Liver (tissue), 8 donors: ENCODE measurements at regions not wholly inside any gene's neighbourhood (a gene's known extent, or its start where the extent isn't known, plus 50 kb on each side); places are given as distances from the start of the nearest gene placed in this dataset.
"Not testable (repeated sequence)": the region's sequence is repeated elsewhere in the genome, so short reads cannot be mapped to it uniquely, and the experiment has no call there.

Source experiments
- DNase-seq: peaks from one replicate; pipeline ENCODE4 v3.0.0-alpha.2; 2017; ENCODE audit warnings: low spot score
- H3K27ac ChIP-seq, 2 donors: one replicate each; pipeline ENCODE4 v1.7.0; 2013; ENCODE audit warnings: inconsistent platforms in 2 of 2, low read length in 2 of 2, control low read depth in 1 of 2, low read depth in 1 of 2, mild to moderate bottlenecking in 1 of 2
- H3K27me3 ChIP-seq, 4 donors: one replicate each; pipeline versions ENCODE4 v1.6.1 to v1.7.0; 2013; ENCODE audit warnings: low read length in 3 of 4, inconsistent platforms in 1 of 4, mild to moderate bottlenecking in 1 of 4, moderate library complexity in 1 of 4; ENCODE audit not compliant: control insufficient read depth in 4 of 4, insufficient read depth in 4 of 4
- H3K36me3 ChIP-seq, 4 donors: one replicate each; pipeline versions ENCODE4 v1.6.1 to v1.7.0; 2013; ENCODE audit warnings: low read length in 3 of 4, mild to moderate bottlenecking in 3 of 4, low read depth in 1 of 4, moderate library complexity in 1 of 4; ENCODE audit not compliant: control insufficient read depth in 4 of 4, insufficient read depth in 3 of 4
- H3K4me1 ChIP-seq, 4 donors: one replicate each; pipeline versions ENCODE4 v1.6.1 to v1.7.0; 2013; ENCODE audit warnings: low read length in 3 of 4, mild to moderate bottlenecking in 3 of 4, moderate library complexity in 1 of 4; ENCODE audit not compliant: control insufficient read depth in 4 of 4, insufficient read depth in 4 of 4
- H3K4me3 ChIP-seq, 3 donors: one replicate each; pipeline versions ENCODE4 v1.6.1 to v1.7.0; 2013; ENCODE audit warnings: low read length in 3 of 3, control low read depth in 1 of 3, low read depth in 1 of 3, mild to moderate bottlenecking in 1 of 3
- H3K9ac ChIP-seq, 2 donors: one replicate each; pipeline ENCODE4 v1.7.0; 2013; ENCODE audit warnings: low read length in 2 of 2, mild to moderate bottlenecking in 2 of 2, moderate library complexity in 2 of 2, control low read depth in 1 of 2, low read depth in 1 of 2
- H3K9me3 ChIP-seq, 4 donors: one replicate each; pipeline versions ENCODE4 v1.6.1 to v1.7.0; 2013; ENCODE audit warnings: low read length in 3 of 4; ENCODE audit not compliant: control insufficient read depth in 4 of 4
- EGR1 ChIP-seq, 2 donors: IDR thresholded peaks; 2 replicates each; pipeline ENCODE4 v1.6.1; 2016 to 2018; ENCODE audit warnings: antibody characterized with exemption in 2 of 2, low read depth in 2 of 2
- FOXA1 ChIP-seq: IDR thresholded peaks from 2 replicates; pipeline ENCODE4 v1.6.1; 2016; ENCODE audit warnings: antibody characterized with exemption
- FOXA2 ChIP-seq: IDR thresholded peaks from 2 replicates; pipeline ENCODE4 v1.6.1; 2016; ENCODE audit warnings: antibody characterized with exemption
- GABPA ChIP-seq, 2 donors: IDR thresholded peaks in 1 of 2; conservative IDR thresholded peaks in 1 of 2; 2 replicates each; pipeline ENCODE4 v1.6.1; 2016; ENCODE audit warnings: antibody characterized with exemption in 2 of 2, mild to moderate bottlenecking in 1 of 2, moderate library complexity in 1 of 2
- HNF4A ChIP-seq, 2 donors: conservative IDR thresholded peaks; 2 replicates each; pipeline ENCODE4 v1.6.1; 2016; ENCODE audit warnings: antibody characterized with exemption in 2 of 2, mild to moderate bottlenecking in 2 of 2
- HNF4G ChIP-seq: IDR thresholded peaks from 2 replicates; pipeline ENCODE4 v1.6.1; 2016; ENCODE audit warnings: antibody characterized with exemption
- JUND ChIP-seq, 2 donors: IDR thresholded peaks; 2 replicates each; pipeline ENCODE4 v1.6.1; 2016; ENCODE audit warnings: antibody characterized with exemption in 2 of 2
- RAD21 ChIP-seq, 2 donors: IDR thresholded peaks; 2 replicates each; pipeline ENCODE4 v1.6.1; 2016; ENCODE audit warnings: antibody characterized with exemption in 2 of 2, mild to moderate bottlenecking in 2 of 2
- RXRA ChIP-seq, 2 donors: IDR thresholded peaks; 2 replicates each; pipeline ENCODE4 v1.6.1; 2017 to 2018; ENCODE audit warnings: antibody characterized with exemption in 2 of 2, mild to moderate bottlenecking in 1 of 2
- SP1 ChIP-seq: IDR thresholded peaks from 2 replicates; pipeline ENCODE4 v1.6.1; 2018; ENCODE audit warnings: antibody characterized with exemption, mild to moderate bottlenecking
- TAF1 ChIP-seq: conservative IDR thresholded peaks from 2 replicates; pipeline ENCODE4 v1.6.1; 2016; ENCODE audit warnings: antibody characterized with exemption, mild to moderate bottlenecking
- YY1 ChIP-seq: IDR thresholded peaks from 2 replicates; pipeline ENCODE4 v1.6.1; 2016; ENCODE audit warnings: antibody characterized with exemption, mild to moderate bottlenecking
- WGBS: extraction: QIAGEN DNeasy Blood & Tissue Kit; methylation state at CpG from one replicate; pipeline ENCODE4 v1.1.7; 2013; 5-methylcytosine and 5-hydroxymethylcytosine counted together
- TF ChIP-seq, protein P1 (sequence below): fragments of 150-350 bp; IDR thresholded peaks from 2 replicates; pipeline ENCODE4 v1.5.1; 2017; ENCODE audit warnings: improper control_type of control experiment, low read depth, low read length; ENCODE audit not compliant: missing input control
- TF ChIP-seq, protein P2 (sequence below): IDR thresholded peaks from 2 replicates; pipeline ENCODE4 v1.6.1; 2016; ENCODE audit warnings: antibody characterized with exemption
- TF ChIP-seq, protein P3 (sequence below): IDR thresholded peaks from 2 replicates; pipeline ENCODE4 v1.6.1; 2016; ENCODE audit warnings: antibody characterized with exemption
- TF ChIP-seq, protein P4 (sequence below): IDR thresholded peaks from 2 replicates; pipeline ENCODE4 v1.6.1; 2016; ENCODE audit warnings: antibody characterized with exemption
- donor health status: healthy.
- donor health status: healthy.
- donor health status: healthy.
- donor health status: healthy.
- donor health status: healthy.

DNA sequence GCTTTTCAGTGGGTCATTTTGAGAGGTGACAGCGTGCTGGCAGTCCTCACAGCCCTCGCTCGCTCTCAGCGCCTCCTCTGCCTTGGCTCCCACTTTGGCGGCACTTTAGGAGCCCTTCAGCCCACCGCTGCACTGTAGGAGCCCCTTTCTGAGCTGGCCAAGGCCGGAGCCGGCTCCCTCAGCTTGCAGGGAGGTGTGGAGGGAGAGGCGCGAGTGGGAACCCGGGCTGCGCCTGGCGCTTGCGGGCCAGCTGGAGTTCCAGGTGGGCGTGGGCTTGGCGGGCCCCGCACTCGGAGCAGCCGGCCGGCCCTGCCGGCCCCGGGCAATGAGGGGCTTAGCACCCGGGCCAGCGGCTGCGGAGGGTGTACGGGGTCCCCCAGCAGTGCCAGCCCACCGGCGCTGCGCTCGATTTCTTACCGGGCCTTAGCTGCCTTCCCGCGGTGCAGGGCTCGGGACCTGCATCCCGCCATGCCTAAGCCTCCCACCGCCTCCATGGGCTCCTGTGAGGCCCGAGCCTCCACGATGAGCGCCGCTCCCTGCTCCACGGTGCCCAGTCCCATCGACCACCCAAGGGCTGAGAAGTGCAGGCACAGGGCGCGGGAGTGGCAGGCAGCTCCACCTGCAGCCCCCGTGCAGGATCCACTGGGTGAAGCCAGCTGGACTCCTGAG lies 289.1 kb upstream of the UBE2E3 start:
- not testable (repeated sequence) for DNase-seq
- WGBS = 97% methylated on average over 45 of the region's 45 CpGs

DNA sequence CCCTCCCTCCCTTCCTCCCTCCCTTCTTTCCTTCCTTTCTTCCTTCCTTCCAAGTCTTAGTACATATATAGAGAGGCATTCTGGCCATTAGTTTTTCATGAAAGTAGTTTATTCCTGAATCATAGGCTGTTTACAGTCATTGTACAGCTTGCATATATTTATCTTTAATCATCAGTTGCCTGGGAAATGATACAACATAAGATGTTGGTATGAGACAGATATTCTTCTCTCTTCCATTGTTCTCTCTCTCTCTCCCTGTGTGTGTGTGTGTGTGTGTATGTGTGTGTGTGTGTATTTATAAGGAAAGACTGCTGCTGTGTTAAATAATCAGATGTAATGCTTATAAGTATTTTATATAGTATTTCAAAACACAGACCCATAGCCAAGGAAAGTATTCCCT lies 289.8 kb upstream of the UBE2E3 start:
- Histone ChIP-seq H3K27me3 (no peaks in the 10 kb centered on the region), H3K4me3 (no peak overlapping the region), H3K9ac (no peak overlapping the region), H3K4me1 (peaks cover 0 to 2% (median 0%) of the 10 kb centered on the region in 4 donors), H3K27ac (no peak overlapping the region), H3K9me3 (no peaks in the 10 kb centered on the region), H3K36me3 (no peaks in the 10 kb centered on the region)
- TF ChIP-seq FOXA2 (no peak), YY1 (no peak), HNF4G (no peak), GABPA (IDR thresholded peaks at IDR 0.05 in 1 of 2, conservative IDR thresholded peaks at IDR 0.05 in 1 of 2) (no peak), SP1 (no peak), HNF4A (conservative IDR thresholded peaks at IDR 0.05) (no peak)
- TF ChIP-seq, protein P1, sequence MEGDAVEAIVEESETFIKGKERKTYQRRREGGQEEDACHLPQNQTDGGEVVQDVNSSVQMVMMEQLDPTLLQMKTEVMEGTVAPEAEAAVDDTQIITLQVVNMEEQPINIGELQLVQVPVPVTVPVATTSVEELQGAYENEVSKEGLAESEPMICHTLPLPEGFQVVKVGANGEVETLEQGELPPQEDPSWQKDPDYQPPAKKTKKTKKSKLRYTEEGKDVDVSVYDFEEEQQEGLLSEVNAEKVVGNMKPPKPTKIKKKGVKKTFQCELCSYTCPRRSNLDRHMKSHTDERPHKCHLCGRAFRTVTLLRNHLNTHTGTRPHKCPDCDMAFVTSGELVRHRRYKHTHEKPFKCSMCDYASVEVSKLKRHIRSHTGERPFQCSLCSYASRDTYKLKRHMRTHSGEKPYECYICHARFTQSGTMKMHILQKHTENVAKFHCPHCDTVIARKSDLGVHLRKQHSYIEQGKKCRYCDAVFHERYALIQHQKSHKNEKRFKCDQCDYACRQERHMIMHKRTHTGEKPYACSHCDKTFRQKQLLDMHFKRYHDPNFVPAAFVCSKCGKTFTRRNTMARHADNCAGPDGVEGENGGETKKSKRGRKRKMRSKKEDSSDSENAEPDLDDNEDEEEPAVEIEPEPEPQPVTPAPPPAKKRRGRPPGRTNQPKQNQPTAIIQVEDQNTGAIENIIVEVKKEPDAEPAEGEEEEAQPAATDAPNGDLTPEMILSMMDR = no peak
- TF ChIP-seq, protein P2, sequence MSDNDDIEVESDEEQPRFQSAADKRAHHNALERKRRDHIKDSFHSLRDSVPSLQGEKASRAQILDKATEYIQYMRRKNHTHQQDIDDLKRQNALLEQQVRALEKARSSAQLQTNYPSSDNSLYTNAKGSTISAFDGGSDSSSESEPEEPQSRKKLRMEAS = no peak
- TF ChIP-seq, protein P3, sequence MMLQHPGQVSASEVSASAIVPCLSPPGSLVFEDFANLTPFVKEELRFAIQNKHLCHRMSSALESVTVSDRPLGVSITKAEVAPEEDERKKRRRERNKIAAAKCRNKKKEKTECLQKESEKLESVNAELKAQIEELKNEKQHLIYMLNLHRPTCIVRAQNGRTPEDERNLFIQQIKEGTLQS = no peak
- DNase-seq = no peak

More for the DNA sequence above, 289.1 kb upstream of the UBE2E3 start:
- H3K27ac ChIP-seq, H3K4me1 ChIP-seq, H3K9me3 ChIP-seq, H3K27me3 ChIP-seq, H3K9ac ChIP-seq, H3K4me3 ChIP-seq, H3K36me3 ChIP-seq: not testable (repeated sequence)

DNA sequence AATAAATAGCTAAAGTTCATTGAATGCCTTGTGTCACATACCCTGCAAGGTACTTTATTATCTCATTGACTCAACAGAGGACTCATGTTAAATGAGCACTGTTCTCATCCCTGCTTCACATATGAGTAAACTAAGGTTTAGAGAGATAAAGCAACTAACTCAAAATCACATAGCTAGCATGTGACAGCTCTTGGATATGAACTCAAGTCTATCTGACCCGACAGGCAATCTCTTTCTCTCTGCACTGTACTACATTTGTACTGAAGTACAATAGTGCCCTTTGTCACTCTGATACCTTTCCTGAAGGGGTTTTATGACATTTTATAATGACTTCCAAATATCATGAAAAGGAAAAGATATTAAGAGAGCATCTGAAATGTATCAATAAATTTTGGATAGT lies 297.5 kb upstream of the UBE2E3 start:
- Histone ChIP-seq H3K36me3 (no peaks in the 10 kb centered on the region), H3K4me3 (no peak overlapping the region), H3K9ac (no peak overlapping the region), H3K4me1 (peaks cover 3 to 10% (median 6%) of the 10 kb centered on the region in 4 donors), H3K27me3 (no peaks in the 10 kb centered on the region), H3K9me3 (peaks cover 0 to 4% (median 0%) of the 10 kb centered on the region in 4 donors), H3K27ac (no peak overlapping the region)
- WGBS = 86% methylated on average over 1 of the region's 1 CpG
- no peak for TF ChIP-seq HNF4A (conservative IDR thresholded peaks at IDR 0.05)
- TF ChIP-seq JUND (IDR thresholded peaks at IDR 0.05) = no peak
- TF ChIP-seq EGR1 (IDR thresholded peaks at IDR 0.05; ENCODE audit: low read depth in 2 of 2) = no peak
- no peak for DNase-seq

DNA sequence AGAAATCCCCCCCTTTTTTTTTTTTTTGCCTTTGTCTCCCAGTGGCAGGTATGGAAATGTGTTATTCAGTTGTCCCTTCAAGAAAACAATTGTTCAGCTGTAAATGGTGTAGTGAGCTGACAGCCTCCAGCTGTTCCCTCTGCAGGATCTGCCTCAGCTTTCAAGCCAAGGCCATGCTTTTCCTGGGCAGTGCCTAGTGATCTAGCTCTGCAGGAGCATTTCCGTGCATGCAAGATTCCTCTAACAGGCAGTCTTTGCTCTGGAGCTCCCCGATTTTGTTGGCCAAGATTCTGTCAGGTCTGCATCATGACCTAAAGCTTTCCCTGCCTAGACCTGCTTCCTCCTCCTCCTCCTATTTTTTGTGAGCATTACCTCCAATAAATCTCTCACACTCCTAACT lies 300.7 kb upstream of the UBE2E3 start:
- no peak for DNase-seq
- no peak overlapping the region for H3K27ac ChIP-seq
- H3K4me3 ChIP-seq = no peak overlapping the region
- WGBS = 77% methylated on average over 2 of the region's 2 CpGs
- H3K9me3 ChIP-seq = peaks cover 0 to 4% (median 0%) of the 10 kb centered on the region in 4 donors
- no peaks in the 10 kb centered on the region for H3K27me3 ChIP-seq
- no peak overlapping the region for H3K9ac ChIP-seq
- no peaks in the 10 kb centered on the region for H3K36me3 ChIP-seq
- peaks cover 5 to 24% (median 16%) of the 10 kb centered on the region in 4 donors for H3K4me1 ChIP-seq
- TF ChIP-seq, protein P2 = no peak
- TF ChIP-seq GABPA (IDR thresholded peaks at IDR 0.05 in 1 of 2, conservative IDR thresholded peaks at IDR 0.05 in 1 of 2) (no peak), RAD21 (IDR thresholded peaks at IDR 0.05) (no peak), HNF4A (conservative IDR thresholded peaks at IDR 0.05) (no peak), FOXA2 (no peak), RXRA (IDR thresholded peaks at IDR 0.05) (no peak), FOXA1 (no peak), SP1 (no peak), TAF1 (no peak), HNF4G (no peak)
- TF ChIP-seq, protein P4, sequence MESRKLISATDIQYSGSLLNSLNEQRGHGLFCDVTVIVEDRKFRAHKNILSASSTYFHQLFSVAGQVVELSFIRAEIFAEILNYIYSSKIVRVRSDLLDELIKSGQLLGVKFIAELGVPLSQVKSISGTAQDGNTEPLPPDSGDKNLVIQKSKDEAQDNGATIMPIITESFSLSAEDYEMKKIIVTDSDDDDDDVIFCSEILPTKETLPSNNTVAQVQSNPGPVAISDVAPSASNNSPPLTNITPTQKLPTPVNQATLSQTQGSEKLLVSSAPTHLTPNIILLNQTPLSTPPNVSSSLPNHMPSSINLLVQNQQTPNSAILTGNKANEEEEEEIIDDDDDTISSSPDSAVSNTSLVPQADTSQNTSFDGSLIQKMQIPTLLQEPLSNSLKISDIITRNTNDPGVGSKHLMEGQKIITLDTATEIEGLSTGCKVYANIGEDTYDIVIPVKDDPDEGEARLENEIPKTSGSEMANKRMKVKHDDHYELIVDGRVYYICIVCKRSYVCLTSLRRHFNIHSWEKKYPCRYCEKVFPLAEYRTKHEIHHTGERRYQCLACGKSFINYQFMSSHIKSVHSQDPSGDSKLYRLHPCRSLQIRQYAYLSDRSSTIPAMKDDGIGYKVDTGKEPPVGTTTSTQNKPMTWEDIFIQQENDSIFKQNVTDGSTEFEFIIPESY = no peak
- TF ChIP-seq, protein P1 = no peak
